ENCODE measurements at regions not wholly inside any gene's neighbourhood (a gene's known extent, or its start where the extent isn't known, plus 50 kb on each side); places are given as distances from the start of the nearest gene placed in this dataset.

- intact Hi-C loops (cut with micrococcal nuclease) = no loop called here
- no peak overlapping the region for H3K4me3 ChIP-seq (replicated peaks in 1 of 3; ENCODE audit: low read depth in 2 of 3, low read length in 3 of 3)
These were observed 166.0 kb downstream of the FHIP1A start for GRCh38 chr4:151574968-151575367.

GRCh38 chr4:151575646-151576045 lies 166.7 kb downstream of the FHIP1A start:
- no peak overlapping the region for H3K27ac ChIP-seq (ENCODE audit: low read depth in 1 of 2, low read length in 2 of 2)
- H3K36me3 ChIP-seq (replicated peaks in 1 of 2; ENCODE audit: control insufficient read depth in 1 of 2, insufficient read depth in 2 of 2, low read length in 2 of 2) = no peaks in the 10 kb centered on the region
- 92% methylated on average over 2 of the region's 3 CpGs for WGBS (ENCODE audit: insufficient coverage)

More at GRCh38 chr4:151574968-151575367, 166.0 kb downstream of the FHIP1A start:
- no peaks in the 10 kb centered on the region for H3K36me3 ChIP-seq (replicated peaks in 1 of 2; ENCODE audit: control insufficient read depth in 1 of 2, insufficient read depth in 2 of 2, low read length in 2 of 2)
- Mint-ChIP-seq H3K4me1 (no peaks in the 10 kb centered on the region), H3K36me3 (no peaks in the 10 kb centered on the region), H3K4me3 (no peak overlapping the region), H3K27ac (no peak overlapping the region), H3K27me3 (ENCODE audit: low read depth in 3 of 3) (peaks cover 2 to 5% (median 3%) of the 10 kb centered on the region in 3 donors), H3K9me3 (peaks cover 0 to 2% (median 0%) of the 10 kb centered on the region in 7 donors)
- H4K20me1 ChIP-seq (ENCODE audit: insufficient read depth, low read length) = no peaks in the 10 kb centered on the region
- H3K27ac ChIP-seq (ENCODE audit: low read depth in 1 of 2, low read length in 2 of 2) = no peak overlapping the region
- no peaks in the 10 kb centered on the region for H3K79me2 ChIP-seq (ENCODE audit: insufficient read depth, low read length)
- H3K4me1 ChIP-seq (ENCODE audit: control insufficient read depth in 1 of 2, insufficient read depth in 2 of 2, low read length in 2 of 2) = no peaks in the 10 kb centered on the region
- H3K9me3 ChIP-seq (replicated peaks in 1 of 2; ENCODE audit: control insufficient read depth in 1 of 2, insufficient read depth in 1 of 2, low read length in 2 of 2) = no peaks in the 10 kb centered on the region
- TF ChIP-seq CTCF (IDR thresholded peaks at IDR 0.05) = no peak
- H3K9ac ChIP-seq (ENCODE audit: insufficient read depth, low read length, poor library complexity, severe bottlenecking) = no peak overlapping the region
- H3K4me2 ChIP-seq (replicated peaks; ENCODE audit: extremely low read depth, low read length, poor library complexity, severe bottlenecking) = no peak overlapping the region
- H2AFZ ChIP-seq (ENCODE audit: insufficient read depth, low read depth, low read length, poor library complexity, severe bottlenecking) = no peak overlapping the region
- no peak for DNase-seq
- peaks cover 2% of the 10 kb centered on the region in 2 donors for H3K27me3 ChIP-seq (ENCODE audit: control insufficient read depth in 2 of 2, insufficient read depth in 2 of 2, low read length in 2 of 2)

More at GRCh38 chr4:151575646-151576045, 166.7 kb downstream of the FHIP1A start:
- Histone ChIP-seq H3K9ac (ENCODE audit: insufficient read depth, low read length, poor library complexity, severe bottlenecking) (no peak overlapping the region), H3K4me2 (replicated peaks; ENCODE audit: extremely low read depth, low read length, poor library complexity, severe bottlenecking) (no peak overlapping the region), H3K79me2 (ENCODE audit: insufficient read depth, low read length) (no peaks in the 10 kb centered on the region), H3K9me3 (replicated peaks in 1 of 2; ENCODE audit: control insufficient read depth in 1 of 2, insufficient read depth in 1 of 2, low read length in 2 of 2) (no peaks in the 10 kb centered on the region), H3K27me3 (ENCODE audit: control insufficient read depth in 2 of 2, insufficient read depth in 2 of 2, low read length in 2 of 2) (peaks cover 0 to 2% of the 10 kb centered on the region in 2 donors), H4K20me1 (ENCODE audit: insufficient read depth, low read length) (no peaks in the 10 kb centered on the region), H2AFZ (ENCODE audit: insufficient read depth, low read depth, low read length, poor library complexity, severe bottlenecking) (no peak overlapping the region), H3K4me3 (replicated peaks in 1 of 3; ENCODE audit: low read depth in 2 of 3, low read length in 3 of 3) (no peak overlapping the region), H3K4me1 (ENCODE audit: control insufficient read depth in 1 of 2, insufficient read depth in 2 of 2, low read length in 2 of 2) (no peaks in the 10 kb centered on the region)
- Mint-ChIP-seq H3K27ac (no peak overlapping the region), H3K4me3 (no peak overlapping the region), H3K27me3 (ENCODE audit: low read depth in 3 of 3) (peaks cover 2 to 5% (median 3%) of the 10 kb centered on the region in 3 donors), H3K4me1 (no peaks in the 10 kb centered on the region), H3K36me3 (no peaks in the 10 kb centered on the region), H3K9me3 (peaks cover 0 to 2% (median 0%) of the 10 kb centered on the region in 7 donors)
- no peak for TF ChIP-seq CTCF (IDR thresholded peaks at IDR 0.05)
- intact Hi-C loops (cut with micrococcal nuclease) = no loop called here
- DNase-seq = no peak

Measured in CD14-positive monocyte (primary cell).